Peyer's patch (tissue), 4 donors: ENCODE measurements at regions not wholly inside any gene's neighbourhood (a gene's known extent, or its start where the extent isn't known, plus 50 kb on each side); places are given as distances from the start of the nearest gene placed in this dataset.

Experiments
- CTCF ChIP-seq, 6 experiments: fragments of 450-650 bp in 4 of 6; fragments of 200-600 bp in 2 of 6; sonication (generic) in 1 of 6; IDR thresholded peaks; one replicate each; pipeline ENCODE4 v1.5.1; 2017 to 2019; ENCODE audit warnings: antibody characterized with exemption in 6 of 6, mild to moderate bottlenecking in 3 of 6, moderate library complexity in 1 of 6
- POLR2A ChIP-seq, 2 donors: fragments of 450-650 bp; IDR thresholded peaks; one replicate each; pipeline ENCODE4 v1.5.1; 2017; ENCODE audit warnings: antibody characterized with exemption in 2 of 2, mild to moderate bottlenecking in 2 of 2, moderate library complexity in 2 of 2

- TF ChIP-seq CTCF (IDR thresholded peaks at IDR 0.05) (no peak), POLR2A (IDR thresholded peaks at IDR 0.05) (no peak)
Observed at GRCh38 chr2:150127995-150128394, 359.5 kb downstream of the RND3 start.
